ENCODE measurements at regions not wholly inside any gene's neighbourhood (a gene's known extent, or its start where the extent isn't known, plus 50 kb on each side); places are given as distances from the start of the nearest gene placed in this dataset.

GRCh38 chr7:114789161-114789560 is 132.7 kb upstream of the MDFIC start:
- TF ChIP-seq, protein P1, sequence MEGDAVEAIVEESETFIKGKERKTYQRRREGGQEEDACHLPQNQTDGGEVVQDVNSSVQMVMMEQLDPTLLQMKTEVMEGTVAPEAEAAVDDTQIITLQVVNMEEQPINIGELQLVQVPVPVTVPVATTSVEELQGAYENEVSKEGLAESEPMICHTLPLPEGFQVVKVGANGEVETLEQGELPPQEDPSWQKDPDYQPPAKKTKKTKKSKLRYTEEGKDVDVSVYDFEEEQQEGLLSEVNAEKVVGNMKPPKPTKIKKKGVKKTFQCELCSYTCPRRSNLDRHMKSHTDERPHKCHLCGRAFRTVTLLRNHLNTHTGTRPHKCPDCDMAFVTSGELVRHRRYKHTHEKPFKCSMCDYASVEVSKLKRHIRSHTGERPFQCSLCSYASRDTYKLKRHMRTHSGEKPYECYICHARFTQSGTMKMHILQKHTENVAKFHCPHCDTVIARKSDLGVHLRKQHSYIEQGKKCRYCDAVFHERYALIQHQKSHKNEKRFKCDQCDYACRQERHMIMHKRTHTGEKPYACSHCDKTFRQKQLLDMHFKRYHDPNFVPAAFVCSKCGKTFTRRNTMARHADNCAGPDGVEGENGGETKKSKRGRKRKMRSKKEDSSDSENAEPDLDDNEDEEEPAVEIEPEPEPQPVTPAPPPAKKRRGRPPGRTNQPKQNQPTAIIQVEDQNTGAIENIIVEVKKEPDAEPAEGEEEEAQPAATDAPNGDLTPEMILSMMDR (IDR thresholded peaks at IDR 0.05) = no peak

GRCh38 chr7:114789871-114790311 is 132.0 kb upstream of the MDFIC start:
- TF ChIP-seq, protein P1 (IDR thresholded peaks at IDR 0.05) = no peak

- TF ChIP-seq, protein P1 (IDR thresholded peaks at IDR 0.05) = no peak
Observed at GRCh38 chr7:114790521-114790920, 131.4 kb upstream of the MDFIC start.

GRCh38 chr7:114791771-114792170 is 130.1 kb upstream of the MDFIC start:
- TF ChIP-seq, protein P1 (IDR thresholded peaks at IDR 0.05) = no peak

GRCh38 chr7:114793155-114793845 is 128.6 kb upstream of the MDFIC start:
- TF ChIP-seq, protein P1 (IDR thresholded peaks at IDR 0.05) = no peak

- TF ChIP-seq, protein P1 (IDR thresholded peaks at IDR 0.05) = no peak
Observed at GRCh38 chr7:114795475-114795874, 126.4 kb upstream of the MDFIC start.

DNA sequence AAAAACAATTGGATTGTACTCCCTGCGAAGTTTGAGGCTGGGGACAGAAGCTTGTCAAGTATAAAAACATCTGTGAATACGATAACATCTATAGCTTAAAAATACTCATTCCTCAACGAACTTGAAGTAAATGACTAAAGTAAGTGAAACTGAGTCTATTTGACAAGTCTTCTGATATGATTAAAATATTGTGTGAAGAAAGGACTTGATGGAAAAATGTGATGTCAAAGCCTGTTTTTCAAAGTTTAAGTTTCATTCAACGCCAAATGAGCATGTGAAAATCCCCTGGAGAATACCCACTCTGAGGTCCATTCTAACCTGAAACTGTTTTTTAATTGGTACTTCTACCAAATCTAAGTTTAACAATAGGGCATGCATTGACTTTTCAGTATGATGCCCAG is 122.3 kb upstream of the MDFIC start:
- TF ChIP-seq, protein P1 (IDR thresholded peaks at IDR 0.05) = no peak

DNA sequence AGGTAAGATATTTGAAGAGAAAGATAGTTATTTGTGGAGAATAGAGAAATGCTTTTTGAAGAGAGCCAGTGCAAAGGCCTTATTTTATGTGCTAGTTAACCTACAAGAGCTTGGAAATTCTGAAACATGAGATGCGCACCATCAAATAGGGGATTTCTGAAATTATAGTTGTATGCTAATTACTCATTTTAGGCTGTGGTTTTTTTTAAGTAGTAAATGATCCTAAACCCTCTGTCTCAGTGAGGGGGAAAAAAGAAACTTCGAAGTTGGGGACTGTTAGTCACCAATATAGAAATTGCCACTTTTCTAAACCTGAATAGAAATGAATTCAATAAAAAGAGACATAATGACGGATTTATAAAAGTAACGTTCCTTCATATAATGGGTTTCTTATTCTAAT is 119.3 kb upstream of the MDFIC start:
- TF ChIP-seq, protein P1 (IDR thresholded peaks at IDR 0.05) = no peak
